ENCODE measurements at regions not wholly inside any gene's neighbourhood (a gene's known extent, or its start where the extent isn't known, plus 50 kb on each side); places are given as distances from the start of the nearest gene placed in this dataset.

- TF ChIP-seq CTCF (IDR thresholded peaks at IDR 0.05; ENCODE audit: low read depth, low read length, poor library complexity, severe bottlenecking), result no peak
- no peak for TF ChIP-seq EZH2phosphoT487 (IDR thresholded peaks at IDR 0.05; ENCODE audit: borderline replicate concordance, low read length)
These were observed 143.2 kb upstream of the KYNU start for GRCh38 chr2:142734231-142734630.

All from DOHH2 (cell line).